ENCODE measurements at regions not wholly inside any gene's neighbourhood (a gene's known extent, or its start where the extent isn't known, plus 50 kb on each side); places are given as distances from the start of the nearest gene placed in this dataset.
"Not testable (repeated sequence)": the region's sequence is repeated elsewhere in the genome, so short reads cannot be mapped to it uniquely, and the experiment has no call there.

DNA sequence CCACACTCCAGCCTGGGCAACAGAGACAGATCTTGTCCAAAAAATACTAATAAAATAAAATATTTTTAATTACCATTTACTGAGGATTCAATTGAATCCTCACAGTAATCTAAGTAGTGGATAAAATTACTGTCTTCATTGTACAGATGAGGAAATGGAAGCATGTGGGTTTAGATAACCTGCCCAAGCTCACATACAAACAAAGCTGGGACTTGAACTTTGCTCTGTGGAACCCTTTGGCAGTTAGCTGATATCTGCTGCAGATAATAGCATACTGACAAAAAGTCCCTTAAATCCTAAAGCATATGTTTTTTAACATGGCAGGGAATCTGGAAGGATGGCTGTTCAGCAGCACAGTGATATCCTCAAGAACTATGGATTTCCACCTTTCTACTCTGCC is 130.9 kb upstream of the MROH9 start:
- no peak for DNase-seq (ENCODE audit: low read depth, low spot score)
- no peak overlapping the region for H3K4me3 ChIP-seq (ENCODE audit: low read depth, low read length)
- TF ChIP-seq, protein P1, sequence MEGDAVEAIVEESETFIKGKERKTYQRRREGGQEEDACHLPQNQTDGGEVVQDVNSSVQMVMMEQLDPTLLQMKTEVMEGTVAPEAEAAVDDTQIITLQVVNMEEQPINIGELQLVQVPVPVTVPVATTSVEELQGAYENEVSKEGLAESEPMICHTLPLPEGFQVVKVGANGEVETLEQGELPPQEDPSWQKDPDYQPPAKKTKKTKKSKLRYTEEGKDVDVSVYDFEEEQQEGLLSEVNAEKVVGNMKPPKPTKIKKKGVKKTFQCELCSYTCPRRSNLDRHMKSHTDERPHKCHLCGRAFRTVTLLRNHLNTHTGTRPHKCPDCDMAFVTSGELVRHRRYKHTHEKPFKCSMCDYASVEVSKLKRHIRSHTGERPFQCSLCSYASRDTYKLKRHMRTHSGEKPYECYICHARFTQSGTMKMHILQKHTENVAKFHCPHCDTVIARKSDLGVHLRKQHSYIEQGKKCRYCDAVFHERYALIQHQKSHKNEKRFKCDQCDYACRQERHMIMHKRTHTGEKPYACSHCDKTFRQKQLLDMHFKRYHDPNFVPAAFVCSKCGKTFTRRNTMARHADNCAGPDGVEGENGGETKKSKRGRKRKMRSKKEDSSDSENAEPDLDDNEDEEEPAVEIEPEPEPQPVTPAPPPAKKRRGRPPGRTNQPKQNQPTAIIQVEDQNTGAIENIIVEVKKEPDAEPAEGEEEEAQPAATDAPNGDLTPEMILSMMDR (IDR thresholded peaks at IDR 0.05; ENCODE audit: low read depth, low read length) = no peak
- in situ Hi-C loops (cut with HindIII; ENCODE audit: low sequenced_read_pairs) = no loop called here

DNA sequence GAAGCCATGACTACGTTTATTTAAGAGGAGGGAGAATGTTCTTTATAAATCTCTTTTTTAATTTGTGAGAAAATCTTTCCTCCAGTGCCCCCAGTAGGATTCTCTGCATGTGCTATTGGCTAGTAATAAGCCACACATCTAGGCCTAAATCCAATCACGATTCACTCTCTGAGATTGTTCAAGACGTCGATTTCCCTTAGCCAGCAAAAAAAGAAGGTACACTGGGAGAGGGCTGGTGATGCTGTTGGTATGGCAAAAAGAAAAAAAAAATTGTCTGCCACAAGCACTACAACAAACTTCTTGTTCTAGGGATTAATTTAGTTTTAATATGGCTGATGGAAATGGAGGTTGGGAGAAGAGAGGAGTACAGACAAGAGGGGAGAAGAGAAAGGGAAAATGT is 130.5 kb upstream of the MROH9 start:
- H3K4me3 ChIP-seq (ENCODE audit: low read depth, low read length) = no peak overlapping the region
- DNase-seq (ENCODE audit: low read depth, low spot score) = no peak
- TF ChIP-seq, protein P1 (IDR thresholded peaks at IDR 0.05; ENCODE audit: low read depth, low read length) = no peak
- in situ Hi-C loops (cut with HindIII; ENCODE audit: low sequenced_read_pairs) = no loop called here

DNA sequence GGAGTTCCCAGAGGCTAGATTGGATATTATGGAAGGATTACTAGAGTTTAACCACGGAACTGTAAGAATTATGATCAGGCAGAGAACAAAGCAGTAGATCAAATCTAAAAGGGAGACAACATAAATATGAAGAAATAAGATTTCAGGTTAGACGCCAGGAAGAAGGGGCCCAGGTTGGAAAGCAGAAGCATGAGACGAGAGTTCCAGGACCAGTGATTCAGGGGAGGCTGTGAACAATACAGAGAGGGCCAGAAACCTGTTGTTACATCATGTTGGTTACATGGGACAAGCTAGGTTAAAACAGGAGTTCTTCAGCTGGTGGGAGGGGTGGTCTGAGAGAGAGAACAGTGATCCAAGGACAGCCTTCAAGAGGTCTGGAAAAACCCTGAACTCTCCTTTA is 128.4 kb upstream of the MROH9 start:
- in situ Hi-C loops (cut with HindIII; ENCODE audit: low sequenced_read_pairs) = no loop called here
- TF ChIP-seq, protein P1 (IDR thresholded peaks at IDR 0.05; ENCODE audit: low read depth, low read length) = no peak
- no peak for DNase-seq (ENCODE audit: low read depth, low spot score)
- H3K4me3 ChIP-seq (ENCODE audit: low read depth, low read length) = no peak overlapping the region

DNA sequence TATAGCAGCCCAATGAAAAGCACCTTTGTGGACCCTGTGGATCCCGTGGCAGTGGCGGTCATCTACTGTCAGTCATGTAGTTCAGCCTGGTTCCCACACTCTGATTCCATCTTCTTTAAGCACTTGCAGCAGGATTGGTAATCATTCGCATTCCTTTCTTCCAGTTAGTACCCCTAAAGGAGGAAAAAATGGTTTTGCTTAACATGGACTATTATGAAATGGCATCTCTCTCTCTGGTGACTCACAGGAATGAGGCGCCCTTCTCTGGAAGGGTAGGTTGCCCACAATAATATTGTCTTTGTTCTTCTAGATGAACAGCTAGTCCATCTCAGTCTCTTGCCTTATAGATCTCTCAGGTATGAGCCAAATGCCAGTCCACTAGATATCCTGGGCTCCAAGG is 127.9 kb upstream of the MROH9 start:
- TF ChIP-seq, protein P1 (IDR thresholded peaks at IDR 0.05; ENCODE audit: low read depth, low read length) = no peak
- in situ Hi-C loops (cut with HindIII; ENCODE audit: low sequenced_read_pairs) = no loop called here

DNA sequence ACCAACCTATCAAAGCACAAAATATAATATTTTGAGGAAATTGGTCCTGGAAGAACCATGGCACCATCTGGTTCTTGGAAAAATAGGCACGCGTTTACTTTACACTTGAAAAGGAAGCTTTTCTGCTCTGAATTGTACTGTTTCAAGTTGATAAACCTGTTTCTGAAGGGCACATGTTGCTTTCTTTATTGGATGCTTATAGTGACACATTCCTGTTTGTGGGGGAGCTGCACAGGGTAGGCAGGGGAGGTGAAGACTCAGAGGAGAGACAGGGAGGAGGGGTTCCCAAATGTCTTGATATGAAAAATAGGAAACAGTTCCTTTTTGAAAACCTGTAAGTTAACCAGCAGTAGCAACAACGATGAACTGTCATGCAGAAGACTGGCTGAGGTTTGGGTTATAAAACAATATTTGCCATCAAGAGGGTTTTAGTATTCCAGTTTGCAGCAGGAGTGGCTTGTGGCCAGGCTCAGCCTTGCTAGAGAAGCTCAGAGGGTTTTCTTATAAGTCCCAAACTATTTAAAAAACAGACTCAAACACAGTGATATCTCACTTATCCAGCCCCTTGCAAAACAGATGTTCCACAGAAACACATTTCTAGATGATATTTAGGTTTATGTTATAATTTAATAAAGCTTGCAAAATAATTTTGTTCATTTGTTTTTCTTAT is 127.0 kb upstream of the MROH9 start:
- no peak for DNase-seq (ENCODE audit: low read depth, low spot score)
- in situ Hi-C loops (cut with HindIII; ENCODE audit: low sequenced_read_pairs) = no loop called here
- H3K4me3 ChIP-seq (ENCODE audit: low read depth, low read length) = no peak overlapping the region
- TF ChIP-seq, protein P1 (IDR thresholded peaks at IDR 0.05; ENCODE audit: low read depth, low read length) = no peak

More for the DNA sequence above, 127.9 kb upstream of the MROH9 start:
- H3K4me3 ChIP-seq (ENCODE audit: low read depth, low read length) = no peak overlapping the region
- peak; percentile 82 for DNase-seq (ENCODE audit: low read depth, low spot score)

DNA sequence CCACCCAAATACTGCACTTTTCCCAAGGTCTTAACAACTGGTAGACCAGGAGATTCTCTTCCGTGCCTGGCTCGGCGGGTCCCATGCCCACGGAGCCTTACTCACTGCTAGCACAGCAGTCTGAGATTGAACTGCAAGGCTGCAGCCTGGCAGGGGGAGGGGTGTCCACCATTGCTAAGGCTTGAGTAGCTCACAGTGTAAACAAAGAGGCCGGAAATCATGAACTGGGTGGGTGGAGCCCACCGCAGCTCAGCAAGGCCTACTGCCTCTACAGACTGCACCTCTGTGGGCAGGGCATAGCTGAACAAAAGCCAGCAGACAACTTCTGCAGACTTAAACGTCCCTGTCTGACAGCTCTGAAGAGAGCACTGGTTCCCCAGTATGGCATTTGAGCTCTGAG is 124.3 kb upstream of the MROH9 start:
- in situ Hi-C loops (cut with HindIII; ENCODE audit: low sequenced_read_pairs); H3K4me3 ChIP-seq (ENCODE audit: low read depth, low read length): not testable (repeated sequence)
- peak; percentile 50 for DNase-seq (ENCODE audit: low read depth, low spot score)

DNA sequence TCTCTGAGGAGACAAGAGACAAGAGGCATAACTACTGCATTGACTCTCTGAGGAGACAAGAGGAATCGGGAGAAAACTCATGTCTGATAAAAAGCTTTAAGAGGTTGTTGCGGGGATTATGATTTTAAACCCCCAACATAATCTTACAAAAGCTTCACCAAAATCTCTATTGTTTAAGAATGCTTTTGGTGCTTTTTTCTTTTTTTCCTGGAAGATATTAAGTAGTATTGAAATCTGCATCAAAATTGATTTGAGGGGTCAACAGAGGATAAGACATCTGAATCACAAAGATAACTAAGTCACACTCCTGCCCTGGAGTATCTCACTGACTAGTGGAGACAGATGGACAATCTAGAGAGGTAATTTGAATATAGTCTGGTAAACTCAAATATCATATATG is 115.6 kb upstream of the MROH9 start:
- in situ Hi-C loops (cut with HindIII; ENCODE audit: low sequenced_read_pairs) = no loop called here
- TF ChIP-seq, protein P1 (IDR thresholded peaks at IDR 0.05; ENCODE audit: low read depth, low read length) = no peak
- H3K4me3 ChIP-seq (ENCODE audit: low read depth, low read length) = no peak overlapping the region
- DNase-seq (ENCODE audit: low read depth, low spot score) = no peak
